A549 (cell line): ENCODE measurements at regions not wholly inside any gene's neighbourhood (a gene's known extent, or its start where the extent isn't known, plus 50 kb on each side); places are given as distances from the start of the nearest gene placed in this dataset.

Source experiments
- ESRRA ChIP-seq: fragments of 150-350 bp; IDR thresholded peaks from 2 replicates; pipeline ENCODE4 v1.6.1; 2014; ENCODE audit warnings: mild to moderate bottlenecking, low read length, borderline replicate concordance
- FOSL2 ChIP-seq, 2 experiments: fragments of 450-650 bp in 1 of 2; fragments of >200 bp in 1 of 2; sonication (Bioruptor Twin) in 1 of 2; formaldehyde crosslinking; IDR thresholded peaks; 2 replicates each; pipeline versions ENCODE4 v1.5.0 to v1.6.1; 2016 to 2020; ENCODE audit warnings: mild to moderate bottlenecking in 1 of 2, moderate library complexity in 1 of 2
- SREBF2 ChIP-seq: fragments of 450-650 bp; IDR thresholded peaks from 2 replicates; pipeline ENCODE4 v1.6.1; 2014; ENCODE audit warnings: mild to moderate bottlenecking, moderate library complexity
- ZNF302 ChIP-seq: fragments of 250-450 bp; sonication (Bioruptor Pico); IDR thresholded peaks from 2 replicates; pipeline ENCODE4 v1.9.0; 2021; ENCODE audit warnings: inconsistent platforms, mild to moderate bottlenecking, moderate library complexity

GRCh38 chr5:158398360-158399201, 539.6 kb upstream of the CLINT1 start:
- no peak for TF ChIP-seq ESRRA
- no peak for TF ChIP-seq ZNF302
- TF ChIP-seq SREBF2, result no peak
- no peak for TF ChIP-seq FOSL2 (IDR thresholded peaks at IDR 0.05)
- TF ChIP-seq FOSL2 (CRISPR knock-in tag; IDR thresholded peaks at IDR 0.05), result no peak
